ENCODE measurements at regions not wholly inside any gene's neighbourhood (a gene's known extent, or its start where the extent isn't known, plus 50 kb on each side); places are given as distances from the start of the nearest gene placed in this dataset.

GRCh38 chr7:94080551-94080950 is 76.4 kb upstream of the BET1 start:
- Histone ChIP-seq H2BK5ac (ENCODE audit: low read depth, low read length, poor library complexity, severe bottlenecking) (no peak overlapping the region), H3K9me1 (ENCODE audit: insufficient read depth, low read length) (no peaks in the 10 kb centered on the region), H4K20me1 (ENCODE audit: insufficient read depth, low read length) (no peaks in the 10 kb centered on the region), H3K36me3 (ENCODE audit: control insufficient read depth, insufficient read depth, low read length) (no peaks in the 10 kb centered on the region), H2BK20ac (ENCODE audit: low read depth, low read length) (no peak overlapping the region), H3K27me3 (ENCODE audit: control insufficient read depth, insufficient read depth, low read length) (no peaks in the 10 kb centered on the region), H2BK15ac (ENCODE audit: low read depth, low read length) (no peak overlapping the region; the same call in 2 of the 3 replicates), H2AK9ac (replicated peaks; ENCODE audit: low read depth, low read length, poor library complexity) (no peak overlapping the region), H2AFZ (replicated peaks; ENCODE audit: low read length, poor library complexity) (no peak overlapping the region), H3K14ac (replicated peaks; ENCODE audit: low read depth, low read length) (no peak overlapping the region), H2AK5ac (ENCODE audit: low read depth, low read length) (no peak overlapping the region), H3K56ac (ENCODE audit: extremely low read depth, insufficient read depth, low read length) (no peak overlapping the region), H4K8ac (ENCODE audit: low read depth in 2 of 2, low read length in 2 of 2) (no peak overlapping the region), H3K18ac (ENCODE audit: low read depth, low read length) (no peak overlapping the region), H3K23ac (ENCODE audit: low read depth, low read length) (no peak overlapping the region), H3K27ac (ENCODE audit: insufficient read depth, low read length) (no peak overlapping the region), H3K9me3 (ENCODE audit: control insufficient read depth, insufficient read depth, low read length) (no peaks in the 10 kb centered on the region), H3K4me1 (ENCODE audit: control insufficient read depth, insufficient read depth, low read length) (no peaks in the 10 kb centered on the region), H3K4ac (ENCODE audit: low read depth, low read length) (no peak overlapping the region), H2BK120ac (ENCODE audit: low read depth, low read length) (no peak overlapping the region), H4K91ac (ENCODE audit: insufficient read depth, low read depth, low read length) (no peak overlapping the region), H3K4me3 (ENCODE audit: insufficient read depth, low read depth, low read length) (no peak overlapping the region), H3K79me1 (ENCODE audit: low read depth in 1 of 2, low read length in 2 of 2) (no peaks in the 10 kb centered on the region), H3K9ac (ENCODE audit: low read depth, low read length) (no peak overlapping the region), H3K4me2 (ENCODE audit: low read depth, low read length) (no peak overlapping the region), H4K5ac (ENCODE audit: low read depth, low read length) (no peak overlapping the region)
- CTCF ChIA-PET = interaction anchor here (0.7 kb wide), 1 partner anchor 17 kb away, joined by 3 read pairs; no protein-coding TSS in a partner anchor
- dilution Hi-C loops (cut with HindIII; ENCODE audit: low sequenced_read_pairs, unreplicated experiment) (no loop called here), intact Hi-C loops (cut with micrococcal nuclease) (no loop called here), in situ Hi-C loops (cut with MboI; ENCODE audit: low sequenced_read_pairs) (no loop called here)
- no TSS peak for BruUV-seq (replicated peaks)
- POLR2A ChIA-PET (ENCODE audit: unreplicated experiment) = no interaction called here
- ATAC-seq (ENCODE audit: low read depth) = no peak
- TF ChIP-seq NFE2L2 (IDR thresholded peaks at IDR 0.05; ENCODE audit: low read depth, low read length) (no peak), MAZ (IDR thresholded peaks at IDR 0.05; ENCODE audit: borderline replicate concordance, low read depth, low read length) (no peak), RAD21 (IDR thresholded peaks at IDR 0.05; ENCODE audit: low read length) (no peak), MXI1 (IDR thresholded peaks at IDR 0.05; ENCODE audit: borderline replicate concordance, low read depth, low read length) (no peak), POLR2A (IDR thresholded peaks at IDR 0.05; ENCODE audit: low read depth, low read length) (no peak), CEBPB (IDR thresholded peaks at IDR 0.05; ENCODE audit: low read depth, low read length) (no peak), RFX5 (IDR thresholded peaks at IDR 0.05; ENCODE audit: low read depth, low read length) (no peak), FOS (IDR thresholded peaks at IDR 0.05; ENCODE audit: low read depth, low read length) (no peak)
- WGBS, 2 experiments (ENCODE audit: extremely low coverage in 2 of 2, insufficient read length in 1 of 2) = no CpG with 5 or more reads among the region's 5 CpGs
- no peak for DNase-seq

All from IMR-90 (cell line).